Activated CD4-positive, alpha-beta T cell treated with anti-CD3 and anti-CD28 coated beads, Interleukin-2, amount 10 ng/mL, durations not matched to agents 24 days and 14 days (primary cell): ENCODE measurements at regions not wholly inside any gene's neighbourhood (a gene's known extent, or its start where the extent isn't known, plus 50 kb on each side); places are given as distances from the start of the nearest gene placed in this dataset.

ENCODE experiments used
- DNase-seq: peaks from one replicate; pipeline ENCODE4 v3.0.0; 2022
- H3K27ac Mint-ChIP-seq: one replicate; pipeline ENCODE4 v1.8.0; 2022; ENCODE audit warnings: mild to moderate bottlenecking, mixed read lengths
- H3K27me3 Mint-ChIP-seq: one replicate; pipeline ENCODE4 v1.8.0; 2022; ENCODE audit warnings: mixed read lengths
- H3K36me3 Mint-ChIP-seq: one replicate; pipeline ENCODE4 v1.8.0; 2022; ENCODE audit warnings: low read depth, mild to moderate bottlenecking, mixed read lengths
- H3K4me1 Mint-ChIP-seq: one replicate; pipeline ENCODE4 v1.8.0; 2021; ENCODE audit warnings: mixed read lengths
- H3K4me3 Mint-ChIP-seq: one replicate; pipeline ENCODE4 v1.8.0; 2022; ENCODE audit warnings: mild to moderate bottlenecking, moderate library complexity, mixed read lengths
- H3K9me3 Mint-ChIP-seq: one replicate; pipeline ENCODE4 v1.8.0; 2021; ENCODE audit warnings: mixed read lengths
- intact Hi-C: fragments of 100-400 bp; cut with micrococcal nuclease; formaldehyde crosslinking; loops from one replicate; pipeline ENCODE4 v1.15.1; 2023

GRCh38 chr5:39523821-39524220, 99.0 kb upstream of the DAB2 start:
- intact Hi-C loops = no loop called here
- Mint-ChIP-seq H3K9me3 (no peaks in the 10 kb centered on the region), H3K4me1 (no peaks in the 10 kb centered on the region), H3K27me3 (peaks cover 13% of the 10 kb centered on the region), H3K27ac (no peak overlapping the region), H3K4me3 (no peak overlapping the region), H3K36me3 (no peaks in the 10 kb centered on the region)
- no peak for DNase-seq

DNA sequence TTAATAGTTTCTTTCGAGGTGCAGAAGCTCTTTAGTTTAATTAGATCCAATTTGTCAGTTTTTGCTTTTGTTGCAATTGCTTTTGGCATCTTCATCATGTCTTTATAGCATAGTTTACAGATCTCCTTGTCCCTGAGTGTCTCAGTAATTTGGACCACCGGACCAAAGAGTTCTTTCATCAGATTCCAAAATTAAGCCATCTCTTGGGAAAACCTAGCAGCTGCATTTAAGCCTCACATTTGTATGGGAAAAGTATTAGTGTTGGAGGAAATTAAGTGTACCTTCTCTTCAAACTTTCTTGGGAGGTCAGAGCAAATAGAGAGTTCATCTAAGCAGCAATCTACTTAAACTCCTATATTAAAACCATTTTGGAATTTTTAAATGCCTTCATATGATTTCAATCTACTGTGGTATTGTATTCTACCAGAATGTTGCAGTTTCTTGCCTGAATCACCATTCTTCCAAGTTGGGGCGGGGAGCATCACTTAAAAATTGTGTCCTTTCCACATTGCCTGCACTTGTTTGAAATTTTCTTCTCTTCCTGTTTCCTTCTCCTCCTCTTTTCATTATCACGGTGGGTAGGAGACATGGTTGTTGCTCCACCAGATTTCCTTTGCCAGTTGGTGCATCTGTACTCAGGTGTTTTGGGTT, 97.3 kb upstream of the DAB2 start:
- no peaks in the 10 kb centered on the region for H3K9me3 Mint-ChIP-seq
- no peak for DNase-seq
- no peaks in the 10 kb centered on the region for H3K36me3 Mint-ChIP-seq
- intact Hi-C loops = no loop called here
- H3K4me1 Mint-ChIP-seq = no peaks in the 10 kb centered on the region
- H3K4me3 Mint-ChIP-seq = no peak overlapping the region
- H3K27ac Mint-ChIP-seq = no peak overlapping the region
- H3K27me3 Mint-ChIP-seq = peaks cover 8% of the 10 kb centered on the region

- no peaks in the 10 kb centered on the region for H3K36me3 Mint-ChIP-seq
- intact Hi-C loops = no loop called here
- no peaks in the 10 kb centered on the region for H3K9me3 Mint-ChIP-seq
- no peaks in the 10 kb centered on the region for H3K4me1 Mint-ChIP-seq
- DNase-seq = no peak
- H3K27me3 Mint-ChIP-seq = peaks cover 4% of the 10 kb centered on the region
- H3K4me3 Mint-ChIP-seq = no peak overlapping the region
- H3K27ac Mint-ChIP-seq = no peak overlapping the region
These were observed 96.5 kb upstream of the DAB2 start for GRCh38 chr5:39521098-39521860.

GRCh38 chr5:39520232-39520572, 95.4 kb upstream of the DAB2 start:
- Mint-ChIP-seq H3K9me3 (no peaks in the 10 kb centered on the region), H3K27me3 (peaks cover 6% of the 10 kb centered on the region), H3K4me3 (no peak overlapping the region), H3K27ac (no peak overlapping the region), H3K36me3 (no peaks in the 10 kb centered on the region), H3K4me1 (no peaks in the 10 kb centered on the region)
- no peak for DNase-seq
- intact Hi-C loops = no loop called here

GRCh38 chr5:39519566-39520231, 94.9 kb upstream of the DAB2 start:
- Mint-ChIP-seq H3K9me3 (no peaks in the 10 kb centered on the region), H3K4me1 (no peaks in the 10 kb centered on the region), H3K36me3 (no peaks in the 10 kb centered on the region), H3K27me3 (peaks cover 6% of the 10 kb centered on the region), H3K27ac (no peak overlapping the region), H3K4me3 (no peak overlapping the region)
- no peak for DNase-seq
- intact Hi-C loops = no loop called here

DNA sequence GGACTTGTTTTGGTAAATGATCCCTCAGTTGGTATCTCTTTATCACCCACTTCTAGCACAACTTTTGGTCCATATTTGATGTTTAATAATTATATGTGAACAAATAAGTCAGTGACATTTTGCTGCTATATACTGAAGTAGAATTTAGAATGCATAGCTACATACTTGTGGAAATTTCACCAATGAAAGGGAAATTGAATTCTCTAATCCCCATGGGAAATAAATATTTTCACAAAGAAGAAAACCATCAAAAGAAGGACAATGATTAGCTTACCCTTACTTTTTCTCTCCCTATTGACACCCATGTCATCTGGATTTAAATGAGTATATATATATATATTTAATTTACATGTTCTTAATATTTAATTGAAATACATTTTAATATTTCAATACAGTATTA, 94.3 kb upstream of the DAB2 start:
- intact Hi-C loops = no loop called here
- Mint-ChIP-seq H3K27me3 (peaks cover 8% of the 10 kb centered on the region), H3K4me1 (no peaks in the 10 kb centered on the region), H3K27ac (no peak overlapping the region), H3K4me3 (no peak overlapping the region), H3K9me3 (no peaks in the 10 kb centered on the region), H3K36me3 (no peaks in the 10 kb centered on the region)
- no peak for DNase-seq

- intact Hi-C loops = no loop called here
- Mint-ChIP-seq H3K27me3 (peaks cover 8% of the 10 kb centered on the region), H3K9me3 (no peaks in the 10 kb centered on the region), H3K36me3 (no peaks in the 10 kb centered on the region), H3K4me1 (no peaks in the 10 kb centered on the region), H3K27ac (no peak overlapping the region), H3K4me3 (no peak overlapping the region)
- DNase-seq = no peak
These were observed 93.7 kb upstream of the DAB2 start for GRCh38 chr5:39518516-39518915.

DNA sequence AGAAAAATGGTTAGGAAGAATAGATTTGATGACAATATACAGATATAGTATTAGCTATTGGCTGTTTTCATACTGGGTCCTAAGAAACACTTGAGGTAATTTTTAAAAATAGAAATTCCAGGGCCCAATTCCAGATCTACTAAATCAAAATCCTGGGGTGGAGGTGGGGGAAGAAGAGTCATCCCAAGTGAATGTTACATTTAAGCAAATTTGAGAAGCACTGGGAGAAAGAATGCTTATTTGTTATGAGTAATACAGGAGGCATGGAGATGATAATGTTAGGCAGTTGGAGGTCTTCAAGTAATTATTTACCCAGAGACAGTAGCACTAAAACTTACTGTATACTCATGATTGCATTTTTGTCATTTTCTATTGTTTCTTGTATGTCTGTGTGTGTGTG, 93.0 kb upstream of the DAB2 start:
- Mint-ChIP-seq H3K27me3 (peaks cover 8% of the 10 kb centered on the region), H3K27ac (no peak overlapping the region), H3K9me3 (no peaks in the 10 kb centered on the region), H3K4me1 (no peaks in the 10 kb centered on the region), H3K36me3 (no peaks in the 10 kb centered on the region), H3K4me3 (no peak overlapping the region)
- DNase-seq = no peak
- intact Hi-C loops = no loop called here

- Mint-ChIP-seq H3K27me3 (peaks cover 10% of the 10 kb centered on the region), H3K27ac (no peak overlapping the region), H3K36me3 (no peaks in the 10 kb centered on the region), H3K4me3 (no peak overlapping the region), H3K4me1 (no peaks in the 10 kb centered on the region), H3K9me3 (no peaks in the 10 kb centered on the region)
- no peak for DNase-seq
- intact Hi-C loops = no loop called here
These were observed 91.1 kb upstream of the DAB2 start for GRCh38 chr5:39515881-39516280.

- H3K4me1 Mint-ChIP-seq = no peaks in the 10 kb centered on the region
- intact Hi-C loops = no loop called here
- no peak overlapping the region for H3K4me3 Mint-ChIP-seq
- no peaks in the 10 kb centered on the region for H3K9me3 Mint-ChIP-seq
- no peaks in the 10 kb centered on the region for H3K36me3 Mint-ChIP-seq
- peaks cover 13% of the 10 kb centered on the region for H3K27me3 Mint-ChIP-seq
- no peak for DNase-seq
- no peak overlapping the region for H3K27ac Mint-ChIP-seq
These were observed 88.5 kb upstream of the DAB2 start for GRCh38 chr5:39513236-39513635.

- no peak overlapping the region for H3K27ac Mint-ChIP-seq
- no peaks in the 10 kb centered on the region for H3K9me3 Mint-ChIP-seq
- intact Hi-C loops = no loop called here
- no peaks in the 10 kb centered on the region for H3K36me3 Mint-ChIP-seq
- no peak overlapping the region for H3K4me3 Mint-ChIP-seq
- H3K4me1 Mint-ChIP-seq = no peaks in the 10 kb centered on the region
- H3K27me3 Mint-ChIP-seq = peaks cover 6% of the 10 kb centered on the region
- no peak for DNase-seq
These were observed 81.4 kb upstream of the DAB2 start for GRCh38 chr5:39506211-39506610.

DNA sequence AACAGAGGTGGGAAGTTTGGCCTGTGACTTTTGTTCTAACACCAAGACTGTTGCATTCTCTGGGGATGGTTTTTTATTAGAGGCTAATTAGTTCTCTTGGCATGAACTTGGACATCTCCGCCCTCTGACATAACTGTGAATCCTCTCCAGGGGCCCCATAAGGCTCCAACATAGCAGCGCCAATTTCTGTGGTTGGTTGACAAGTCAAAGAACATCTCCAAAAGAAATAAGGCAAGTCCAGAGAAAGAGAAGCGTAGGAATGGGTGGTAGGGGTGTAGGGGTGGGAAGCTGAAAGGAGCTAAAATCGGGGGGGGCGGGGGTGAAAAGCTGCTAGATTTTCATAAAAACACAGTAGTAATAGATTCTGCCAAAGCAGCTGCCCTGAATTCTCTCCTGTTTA, 81.0 kb upstream of the DAB2 start:
- H3K9me3 Mint-ChIP-seq = no peaks in the 10 kb centered on the region
- H3K4me1 Mint-ChIP-seq = no peaks in the 10 kb centered on the region
- H3K4me3 Mint-ChIP-seq = no peak overlapping the region
- no peak overlapping the region for H3K27ac Mint-ChIP-seq
- H3K36me3 Mint-ChIP-seq = no peaks in the 10 kb centered on the region
- intact Hi-C loops = no loop called here
- H3K27me3 Mint-ChIP-seq = peaks cover 6% of the 10 kb centered on the region
- DNase-seq = no peak

DNA sequence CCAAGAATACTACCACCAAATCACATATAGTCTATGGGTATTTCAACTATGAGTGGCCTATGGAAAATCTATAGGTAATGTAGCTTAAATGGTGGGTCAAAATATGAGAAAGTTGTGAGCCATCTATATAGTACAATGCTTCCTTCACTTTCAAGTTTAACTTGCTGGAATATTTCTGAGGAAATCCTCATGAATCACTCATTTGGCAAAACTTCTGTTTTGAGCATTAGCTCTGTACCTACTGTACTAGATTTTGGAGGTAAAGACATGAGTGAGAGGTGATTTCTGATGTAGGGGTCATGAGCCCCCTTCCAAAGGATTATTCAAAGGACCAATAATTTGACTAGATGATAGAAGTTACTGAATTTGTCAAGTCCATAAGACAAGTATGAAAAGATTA, 80.6 kb upstream of the DAB2 start:
- Mint-ChIP-seq H3K9me3 (no peaks in the 10 kb centered on the region), H3K36me3 (no peaks in the 10 kb centered on the region), H3K4me1 (no peaks in the 10 kb centered on the region), H3K27ac (no peak overlapping the region), H3K4me3 (no peak overlapping the region), H3K27me3 (peaks cover 4% of the 10 kb centered on the region)
- DNase-seq = no peak
- intact Hi-C loops = no loop called here

GRCh38 chr5:39503155-39503554, 78.4 kb upstream of the DAB2 start:
- H3K27ac Mint-ChIP-seq = no peak overlapping the region
- no peak overlapping the region for H3K4me3 Mint-ChIP-seq
- intact Hi-C loops = no loop called here
- no peaks in the 10 kb centered on the region for H3K4me1 Mint-ChIP-seq
- DNase-seq = no peak
- no peaks in the 10 kb centered on the region for H3K9me3 Mint-ChIP-seq
- peaks cover 2% of the 10 kb centered on the region for H3K27me3 Mint-ChIP-seq
- no peaks in the 10 kb centered on the region for H3K36me3 Mint-ChIP-seq
